Neural cell (in vitro differentiated cells): ENCODE measurements at regions not wholly inside any gene's neighbourhood (a gene's known extent, or its start where the extent isn't known, plus 50 kb on each side); places are given as distances from the start of the nearest gene placed in this dataset.

ENCODE experiments used
- H2AFZ ChIP-seq: fragments of 200-600, 300-800 bp; sonication (generic), shearing (Covaris generic); 2 replicates; pipeline ENCODE4 v1.6.0; 2014; ENCODE audit warnings: low read depth, mild to moderate bottlenecking, antibody characterized with exemption, low read length, moderate library complexity
- H3F3A ChIP-seq: fragments of 200-600 bp; shearing (Covaris generic); 2 replicates; pipeline ENCODE4 v1.6.1; 2016; ENCODE audit warnings: mild to moderate bottlenecking, moderate library complexity, mixed read lengths, antibody characterized with exemption, low read length; ENCODE audit not compliant: insufficient read depth, poor library complexity, severe bottlenecking
- H3K27ac ChIP-seq: fragments of 200-600, 300-800 bp; sonication (generic), shearing (Covaris generic); 2 replicates; pipeline ENCODE4 v1.5.1; 2014; ENCODE audit warnings: mild to moderate bottlenecking, low read length, moderate library complexity
- H3K27me3 ChIP-seq: fragments of 300-800, 200-600 bp; sonication (generic), shearing (Covaris generic); 2 replicates; pipeline ENCODE4 v1.6.0; 2014; ENCODE audit warnings: mild to moderate bottlenecking, low read depth, low read length, moderate library complexity; ENCODE audit not compliant: insufficient read depth
- H3K36me3 ChIP-seq: fragments of 300-800, 200-600 bp; sonication (generic), shearing (Covaris generic); 2 replicates; pipeline ENCODE4 v1.5.1; 2014; ENCODE audit warnings: mild to moderate bottlenecking, antibody characterized with exemption, low read length, moderate library complexity; ENCODE audit not compliant: insufficient read depth
- H3K4me2 ChIP-seq: fragments of 300-800, 200-600 bp; sonication (generic), shearing (Covaris generic); 2 replicates; pipeline ENCODE4 v1.6.0; 2014; ENCODE audit warnings: mild to moderate bottlenecking, low read length
- H3K4me3 ChIP-seq: fragments of 300-800, 200-600 bp; sonication (generic), shearing (Covaris generic); 2 replicates; pipeline ENCODE4 v1.5.1; 2014; ENCODE audit warnings: mild to moderate bottlenecking, low read length, moderate library complexity
- H3K79me2 ChIP-seq: fragments of 200-600 bp; shearing (Covaris generic); replicated peaks from 2 replicates; pipeline ENCODE4 v1.6.0; 2014; ENCODE audit warnings: mild to moderate bottlenecking, low read length, moderate library complexity; ENCODE audit not compliant: insufficient read depth
- H3K9ac ChIP-seq: fragments of 300-800, 200-600 bp; sonication (generic), shearing (Covaris generic); 2 replicates; pipeline ENCODE4 v1.6.1; 2016; ENCODE audit warnings: mild to moderate bottlenecking, low read length, mixed read lengths
- H3K9me2 ChIP-seq: fragments of 200-600 bp; shearing (Covaris generic); 2 replicates; pipeline ENCODE4 v1.6.1; 2016; ENCODE audit warnings: mild to moderate bottlenecking, low read length, mixed read lengths; ENCODE audit not compliant: insufficient read depth
- H3K9me3 ChIP-seq: fragments of 200-600, 300-800 bp; sonication (generic), shearing (Covaris generic); 2 replicates; pipeline ENCODE4 v1.6.1; 2016; ENCODE audit warnings: mild to moderate bottlenecking, mixed run types, low read length, moderate library complexity, mixed read lengths
- H4K20me1 ChIP-seq: fragments of 200-600 bp; shearing (Covaris generic); 2 replicates; pipeline ENCODE4 v1.6.1; 2016; ENCODE audit warnings: mild to moderate bottlenecking, mixed run types; ENCODE audit not compliant: insufficient read depth
- EP300 ChIP-seq: fragments of 450-650 bp; conservative IDR thresholded peaks from 2 replicates; pipeline ENCODE4 v1.6.1; 2014; ENCODE audit warnings: antibody characterized with exemption, mild to moderate bottlenecking, moderate library complexity; ENCODE audit not compliant: poor library complexity, severe bottlenecking
- EZH2 ChIP-seq: fragments of 200-600, 300-800 bp; shearing (Covaris generic), sonication (generic); IDR thresholded peaks from 2 replicates; pipeline ENCODE4 v1.6.1; 2014; ENCODE audit warnings: antibody characterized with exemption, low read length, borderline replicate concordance, mild to moderate bottlenecking; ENCODE audit not compliant: insufficient read depth, poor library complexity, severe bottlenecking
- MXI1 ChIP-seq: fragments of 450-650 bp; conservative IDR thresholded peaks from 2 replicates; pipeline ENCODE4 v1.6.1; 2014; ENCODE audit warnings: antibody characterized with exemption, mild to moderate bottlenecking; ENCODE audit not compliant: poor library complexity, severe bottlenecking
- POLR2AphosphoS5 ChIP-seq: IDR thresholded peaks from 2 replicates; pipeline ENCODE4 v1.6.1; 2012
- RAD21 ChIP-seq: fragments of 450-650 bp; conservative IDR thresholded peaks from 2 replicates; pipeline ENCODE4 v1.6.1; 2014; ENCODE audit warnings: antibody characterized with exemption, mild to moderate bottlenecking, moderate library complexity
- SMC3 ChIP-seq: fragments of 450-650 bp; conservative IDR thresholded peaks from 2 replicates; pipeline ENCODE4 v1.6.1; 2014; ENCODE audit warnings: antibody characterized with exemption, mild to moderate bottlenecking, moderate library complexity; ENCODE audit not compliant: poor library complexity
- TAF1 ChIP-seq: IDR thresholded peaks from 2 replicates; pipeline ENCODE4 v1.6.1; 2012; ENCODE audit warnings: low read depth
- TF ChIP-seq, protein P1 (sequence below): IDR thresholded peaks from 2 replicates; pipeline ENCODE4 v1.6.1; 2012; ENCODE audit warnings: borderline replicate concordance
- TF ChIP-seq, protein P2 (sequence below): fragments of 450-650 bp; IDR thresholded peaks from 2 replicates; pipeline ENCODE4 v1.5.1; 2014; ENCODE audit warnings: antibody characterized with exemption, mild to moderate bottlenecking, moderate library complexity; ENCODE audit not compliant: poor library complexity, severe bottlenecking

DNA sequence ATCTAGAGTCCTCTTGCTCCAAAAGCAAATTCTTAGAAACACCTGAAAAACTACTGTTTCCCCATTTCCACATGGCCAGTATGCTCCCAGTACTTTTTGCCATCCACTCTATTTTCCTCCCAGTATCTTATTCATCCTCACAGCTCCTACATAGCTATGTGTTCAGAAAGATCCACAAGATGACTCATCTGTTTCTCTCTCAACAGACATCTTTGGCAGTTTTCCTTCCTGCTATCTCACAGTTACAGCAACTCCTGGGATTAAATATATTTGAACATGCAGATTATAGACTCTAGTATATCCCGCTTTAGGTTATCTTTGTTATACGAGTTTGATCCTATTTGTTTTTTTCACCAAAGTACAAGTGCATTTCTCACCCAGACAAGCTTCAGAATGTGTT lies 675.6 kb upstream of the POT1 start:
- Histone ChIP-seq H3K9me3 (no peaks in the 10 kb centered on the region), H3F3A (no peaks in the 10 kb centered on the region), H2AFZ (no peak overlapping the region), H4K20me1 (no peaks in the 10 kb centered on the region), H3K4me3 (no peak overlapping the region), H3K27ac (no peak overlapping the region), H3K27me3 (no peaks in the 10 kb centered on the region), H3K4me2 (no peak overlapping the region), H3K36me3 (no peaks in the 10 kb centered on the region), H3K79me2 (no peaks in the 10 kb centered on the region), H3K9ac (no peak overlapping the region), H3K9me2 (no peaks in the 10 kb centered on the region)
- TF ChIP-seq, protein P1, sequence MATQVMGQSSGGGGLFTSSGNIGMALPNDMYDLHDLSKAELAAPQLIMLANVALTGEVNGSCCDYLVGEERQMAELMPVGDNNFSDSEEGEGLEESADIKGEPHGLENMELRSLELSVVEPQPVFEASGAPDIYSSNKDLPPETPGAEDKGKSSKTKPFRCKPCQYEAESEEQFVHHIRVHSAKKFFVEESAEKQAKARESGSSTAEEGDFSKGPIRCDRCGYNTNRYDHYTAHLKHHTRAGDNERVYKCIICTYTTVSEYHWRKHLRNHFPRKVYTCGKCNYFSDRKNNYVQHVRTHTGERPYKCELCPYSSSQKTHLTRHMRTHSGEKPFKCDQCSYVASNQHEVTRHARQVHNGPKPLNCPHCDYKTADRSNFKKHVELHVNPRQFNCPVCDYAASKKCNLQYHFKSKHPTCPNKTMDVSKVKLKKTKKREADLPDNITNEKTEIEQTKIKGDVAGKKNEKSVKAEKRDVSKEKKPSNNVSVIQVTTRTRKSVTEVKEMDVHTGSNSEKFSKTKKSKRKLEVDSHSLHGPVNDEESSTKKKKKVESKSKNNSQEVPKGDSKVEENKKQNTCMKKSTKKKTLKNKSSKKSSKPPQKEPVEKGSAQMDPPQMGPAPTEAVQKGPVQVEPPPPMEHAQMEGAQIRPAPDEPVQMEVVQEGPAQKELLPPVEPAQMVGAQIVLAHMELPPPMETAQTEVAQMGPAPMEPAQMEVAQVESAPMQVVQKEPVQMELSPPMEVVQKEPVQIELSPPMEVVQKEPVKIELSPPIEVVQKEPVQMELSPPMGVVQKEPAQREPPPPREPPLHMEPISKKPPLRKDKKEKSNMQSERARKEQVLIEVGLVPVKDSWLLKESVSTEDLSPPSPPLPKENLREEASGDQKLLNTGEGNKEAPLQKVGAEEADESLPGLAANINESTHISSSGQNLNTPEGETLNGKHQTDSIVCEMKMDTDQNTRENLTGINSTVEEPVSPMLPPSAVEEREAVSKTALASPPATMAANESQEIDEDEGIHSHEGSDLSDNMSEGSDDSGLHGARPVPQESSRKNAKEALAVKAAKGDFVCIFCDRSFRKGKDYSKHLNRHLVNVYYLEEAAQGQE: no peak
- TF ChIP-seq TAF1 (no peak), MXI1 (no peak), POLR2AphosphoS5 (no peak), RAD21 (no peak), EP300 (no peak), SMC3 (no peak), EZH2 (no peak)
- TF ChIP-seq, protein P2, sequence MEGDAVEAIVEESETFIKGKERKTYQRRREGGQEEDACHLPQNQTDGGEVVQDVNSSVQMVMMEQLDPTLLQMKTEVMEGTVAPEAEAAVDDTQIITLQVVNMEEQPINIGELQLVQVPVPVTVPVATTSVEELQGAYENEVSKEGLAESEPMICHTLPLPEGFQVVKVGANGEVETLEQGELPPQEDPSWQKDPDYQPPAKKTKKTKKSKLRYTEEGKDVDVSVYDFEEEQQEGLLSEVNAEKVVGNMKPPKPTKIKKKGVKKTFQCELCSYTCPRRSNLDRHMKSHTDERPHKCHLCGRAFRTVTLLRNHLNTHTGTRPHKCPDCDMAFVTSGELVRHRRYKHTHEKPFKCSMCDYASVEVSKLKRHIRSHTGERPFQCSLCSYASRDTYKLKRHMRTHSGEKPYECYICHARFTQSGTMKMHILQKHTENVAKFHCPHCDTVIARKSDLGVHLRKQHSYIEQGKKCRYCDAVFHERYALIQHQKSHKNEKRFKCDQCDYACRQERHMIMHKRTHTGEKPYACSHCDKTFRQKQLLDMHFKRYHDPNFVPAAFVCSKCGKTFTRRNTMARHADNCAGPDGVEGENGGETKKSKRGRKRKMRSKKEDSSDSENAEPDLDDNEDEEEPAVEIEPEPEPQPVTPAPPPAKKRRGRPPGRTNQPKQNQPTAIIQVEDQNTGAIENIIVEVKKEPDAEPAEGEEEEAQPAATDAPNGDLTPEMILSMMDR: no peak

DNA sequence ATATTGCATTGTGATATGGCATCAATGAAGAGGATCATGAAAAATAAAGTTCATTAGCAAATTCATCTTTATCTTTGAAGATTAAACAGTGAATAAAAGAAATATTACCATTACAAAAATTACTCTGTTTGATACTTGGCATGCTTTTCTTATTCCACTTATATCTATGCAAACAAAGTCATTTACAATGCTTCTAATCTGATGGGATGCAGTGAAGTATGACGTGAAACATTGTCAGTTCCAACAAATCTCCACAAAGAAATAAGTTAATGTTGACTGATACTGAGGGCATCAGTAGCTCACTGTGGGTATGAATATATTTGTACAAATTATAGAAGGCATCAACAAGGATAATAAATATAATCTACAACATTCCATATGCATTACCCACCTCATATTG lies 672.8 kb upstream of the POT1 start:
- TF ChIP-seq MXI1: no peak
- H3K4me2 ChIP-seq: no peak overlapping the region
- H3K4me3 ChIP-seq: no peak overlapping the region
- no peak overlapping the region for H3K9ac ChIP-seq
- no peak overlapping the region for H2AFZ ChIP-seq
- H3K9me3 ChIP-seq: no peaks in the 10 kb centered on the region
- no peaks in the 10 kb centered on the region for H3K36me3 ChIP-seq
- H3K79me2 ChIP-seq: no peaks in the 10 kb centered on the region
- H3F3A ChIP-seq: no peaks in the 10 kb centered on the region
- H3K9me2 ChIP-seq: no peaks in the 10 kb centered on the region
- H3K27me3 ChIP-seq: no peaks in the 10 kb centered on the region
- no peaks in the 10 kb centered on the region for H4K20me1 ChIP-seq
- H3K27ac ChIP-seq: no peak overlapping the region

DNA sequence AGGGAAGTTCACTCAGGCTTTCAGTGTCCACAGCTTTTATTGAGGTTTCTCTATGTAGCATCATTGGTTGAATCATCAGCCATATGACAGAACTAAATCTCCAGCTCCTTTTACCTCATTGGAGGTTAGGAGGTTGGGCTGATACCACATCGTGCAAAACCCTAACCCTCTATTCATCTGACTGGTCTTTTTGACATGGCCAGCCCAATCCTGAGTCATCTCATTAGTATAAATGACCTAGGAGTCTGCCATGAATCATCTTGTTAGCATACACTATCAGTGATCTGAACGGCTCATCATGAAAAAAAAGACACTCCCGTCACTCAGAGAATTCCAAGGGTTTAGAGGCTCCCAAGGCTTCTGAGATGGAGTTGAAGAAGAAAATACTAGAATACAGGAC lies 669.8 kb upstream of the POT1 start:
- H3K36me3 ChIP-seq: no peaks in the 10 kb centered on the region
- no peak overlapping the region for H3K9ac ChIP-seq
- no peak overlapping the region for H3K4me3 ChIP-seq
- H2AFZ ChIP-seq: no peak overlapping the region
- no peaks in the 10 kb centered on the region for H4K20me1 ChIP-seq
- TF ChIP-seq POLR2AphosphoS5 (no peak), SMC3 (no peak)
- H3K9me2 ChIP-seq: no peaks in the 10 kb centered on the region
- no peaks in the 10 kb centered on the region for H3K27me3 ChIP-seq
- no peak overlapping the region for H3K4me2 ChIP-seq
- H3K27ac ChIP-seq: no peak overlapping the region
- no peaks in the 10 kb centered on the region for H3F3A ChIP-seq
- H3K79me2 ChIP-seq: no peaks in the 10 kb centered on the region
- no peaks in the 10 kb centered on the region for H3K9me3 ChIP-seq
